IMR-90 (cell line): ENCODE measurements at regions not wholly inside any gene's neighbourhood (a gene's known extent, or its start where the extent isn't known, plus 50 kb on each side); places are given as distances from the start of the nearest gene placed in this dataset.

ENCODE experiments used
- ATAC-seq: fragments of 200-7000 bp; cut with Tn5 transposase; 2 replicates; pipeline ENCODE4 v1.9.1; 2020; ENCODE audit warnings: low read depth, mild to moderate bottlenecking, moderate library complexity
- BruUV-seq: library from RNA; stranded (reverse); fragments of 400-500 nt; replicated peaks from 2 replicates; lab custom pipeline; 2021; lab: Mats Ljungman, UMichigan
- CTCF ChIA-PET: fragments of 300-600 bp; formaldehyde crosslinking; extraction: SDS; loops from one replicate; lab custom pipeline; 2021; ENCODE audit warnings: antibody characterized with exemption; lab: Yijun Ruan, JAX
- POLR2A ChIA-PET: fragments of 300-600 bp; sonication (Branson Sonifier 250); formaldehyde crosslinking; loops from one replicate; lab custom pipeline; 2022; ENCODE audit warnings: antibody characterized with exemption; ENCODE audit not compliant: unreplicated experiment; lab: Charles Lee
- DNase-seq: peaks from one replicate; pipeline ENCODE4 v3.0.0; 2013
- H2AFZ ChIP-seq: replicated peaks from 2 replicates; pipeline ENCODE3; 2013; ENCODE audit warnings: low read length, mild to moderate bottlenecking; ENCODE audit not compliant: poor library complexity
- H2AK5ac ChIP-seq: 2 replicates; pipeline ENCODE4 v1.6.1; 2013; ENCODE audit warnings: low read depth, low read length, inconsistent platforms
- H2AK9ac ChIP-seq: replicated peaks from 2 replicates; pipeline ENCODE3; 2013; ENCODE audit warnings: mild to moderate bottlenecking, low read depth, low read length, moderate library complexity; ENCODE audit not compliant: poor library complexity
- H2BK120ac ChIP-seq: 2 replicates; pipeline ENCODE4 v1.6.1; 2013; ENCODE audit warnings: low read depth, low read length, inconsistent platforms
- H2BK15ac ChIP-seq: 3 replicates; pipeline ENCODE4 v1.6.1; 2013; ENCODE audit warnings: low read depth, low read length, inconsistent platforms
- H2BK20ac ChIP-seq: 2 replicates; pipeline ENCODE4 v1.6.1; 2013; ENCODE audit warnings: low read depth, mild to moderate bottlenecking, inconsistent platforms, low read length, moderate library complexity
- H2BK5ac ChIP-seq: 2 replicates; pipeline ENCODE4 v1.6.1; 2013; ENCODE audit warnings: mild to moderate bottlenecking, low read depth, low read length, inconsistent platforms; ENCODE audit not compliant: poor library complexity, severe bottlenecking
- H3K14ac ChIP-seq: replicated peaks from 2 replicates; pipeline ENCODE4 v1.6.1; 2013; ENCODE audit warnings: low read depth, low read length, inconsistent platforms
- H3K18ac ChIP-seq: 2 replicates; pipeline ENCODE4 v1.6.1; 2013; ENCODE audit warnings: low read depth, low read length, control low read depth
- H3K23ac ChIP-seq: 2 replicates; pipeline ENCODE4 v1.6.1; 2013; ENCODE audit warnings: low read depth, low read length, inconsistent platforms
- H3K27ac ChIP-seq: 2 replicates; pipeline ENCODE4 v1.5.1; 2013; ENCODE audit warnings: mild to moderate bottlenecking, control low read depth, low read length; ENCODE audit not compliant: insufficient read depth
- H3K27me3 ChIP-seq: 2 replicates; pipeline ENCODE4 v1.6.1; 2013; ENCODE audit warnings: low read length; ENCODE audit not compliant: control insufficient read depth, insufficient read depth
- H3K36me3 ChIP-seq: 2 replicates; pipeline ENCODE4 v1.6.1; 2013; ENCODE audit warnings: low read length, mixed read lengths; ENCODE audit not compliant: control insufficient read depth, insufficient read depth
- H3K4ac ChIP-seq: 2 replicates; pipeline ENCODE4 v1.6.1; 2013; ENCODE audit warnings: low read depth, low read length, inconsistent platforms
- H3K4me1 ChIP-seq: 2 replicates; pipeline ENCODE4 v1.6.1; 2013; ENCODE audit warnings: low read length, mixed read lengths; ENCODE audit not compliant: control insufficient read depth, insufficient read depth
- H3K4me2 ChIP-seq: 2 replicates; pipeline ENCODE4 v1.6.1; 2013; ENCODE audit warnings: low read depth, mild to moderate bottlenecking, control low read depth, low read length, moderate library complexity
- H3K4me3 ChIP-seq: 2 replicates; pipeline ENCODE4 v1.5.1; 2013; ENCODE audit warnings: low read depth, mild to moderate bottlenecking, control low read depth, low read length, moderate library complexity; ENCODE audit not compliant: insufficient read depth
- H3K56ac ChIP-seq: 2 replicates; pipeline ENCODE4 v1.6.1; 2013; ENCODE audit warnings: low read length, inconsistent platforms; ENCODE audit not compliant: insufficient read depth; ENCODE audit errors: extremely low read depth
- H3K79me1 ChIP-seq, 2 experiments: 2 replicates each; pipeline ENCODE4 v1.6.1; 2013; ENCODE audit warnings: low read length in 2 of 2, inconsistent platforms in 1 of 2, low read depth in 1 of 2
- H3K9ac ChIP-seq: 2 replicates; pipeline ENCODE4 v1.6.1; 2013; ENCODE audit warnings: low read depth, low read length, control low read depth
- H3K9me1 ChIP-seq: 2 replicates; pipeline ENCODE4 v1.6.1; 2013; ENCODE audit warnings: low read length, inconsistent platforms; ENCODE audit not compliant: insufficient read depth
- H3K9me3 ChIP-seq: 2 replicates; pipeline ENCODE4 v1.6.1; 2013; ENCODE audit warnings: low read length; ENCODE audit not compliant: control insufficient read depth, insufficient read depth
- H4K20me1 ChIP-seq: 2 replicates; pipeline ENCODE4 v1.6.1; 2013; ENCODE audit warnings: low read length, inconsistent platforms; ENCODE audit not compliant: insufficient read depth
- H4K5ac ChIP-seq: 2 replicates; pipeline ENCODE4 v1.6.1; 2013; ENCODE audit warnings: mild to moderate bottlenecking, low read depth, low read length, control low read depth
- H4K8ac ChIP-seq, 2 experiments: 2 replicates each; pipeline ENCODE4 v1.6.1; 2013; ENCODE audit warnings: low read depth in 2 of 2, low read length in 2 of 2, control low read depth in 1 of 2, inconsistent platforms in 1 of 2
- H4K91ac ChIP-seq: 2 replicates; pipeline ENCODE4 v1.6.1; 2013; ENCODE audit warnings: low read depth, low read length, inconsistent platforms; ENCODE audit not compliant: insufficient read depth
- BHLHE40 ChIP-seq: fragments of 150-350 bp; IDR thresholded peaks from 2 replicates; pipeline ENCODE4 v1.6.1; 2016; ENCODE audit warnings: mild to moderate bottlenecking, low read depth, low read length
- CEBPB ChIP-seq: IDR thresholded peaks from 2 replicates; pipeline ENCODE4 v1.6.1; 2012; ENCODE audit warnings: low read depth, low read length, improper control_type of control experiment
- CHD1 ChIP-seq: IDR thresholded peaks from 2 replicates; pipeline ENCODE4 v1.6.1; 2012; ENCODE audit warnings: low read depth, low read length, improper control_type of control experiment
- CTCF ChIP-seq: conservative IDR thresholded peaks from 2 replicates; pipeline ENCODE4 v1.5.1; 2012; ENCODE audit warnings: mild to moderate bottlenecking, low read depth, low read length, improper control_type of control experiment
- ELK1 ChIP-seq: fragments of 150-350 bp; IDR thresholded peaks from 2 replicates; pipeline ENCODE4 v1.6.1; 2016; ENCODE audit warnings: low read depth, mild to moderate bottlenecking, low read length, moderate library complexity, borderline replicate concordance
- FOS ChIP-seq: fragments of 150-350 bp; IDR thresholded peaks from 2 replicates; pipeline ENCODE4 v1.6.1; 2016; ENCODE audit warnings: low read depth, low read length
- MAFK ChIP-seq: IDR thresholded peaks from 2 replicates; pipeline ENCODE4 v1.6.1; 2012; ENCODE audit warnings: low read depth, low read length, improper control_type of control experiment
- MAZ ChIP-seq: IDR thresholded peaks from 2 replicates; pipeline ENCODE4 v1.6.1; 2012; ENCODE audit warnings: low read depth, mild to moderate bottlenecking, low read length, improper control_type of control experiment, moderate library complexity, borderline replicate concordance
- MXI1 ChIP-seq: IDR thresholded peaks from 2 replicates; pipeline ENCODE4 v1.6.1; 2012; ENCODE audit warnings: low read depth, mild to moderate bottlenecking, low read length, moderate library complexity, borderline replicate concordance
- NFE2L2 ChIP-seq: fragments of 150-350 bp; IDR thresholded peaks from 2 replicates; pipeline ENCODE4 v1.6.1; 2016; ENCODE audit warnings: low read depth, mild to moderate bottlenecking, low read length
- POLR2A ChIP-seq: IDR thresholded peaks from 2 replicates; pipeline ENCODE4 v1.6.1; 2012; ENCODE audit warnings: mild to moderate bottlenecking, low read depth, low read length
- RAD21 ChIP-seq: IDR thresholded peaks from 2 replicates; pipeline ENCODE4 v1.6.1; 2012; ENCODE audit warnings: low read length, improper control_type of control experiment
- RCOR1 ChIP-seq: IDR thresholded peaks from 2 replicates; pipeline ENCODE4 v1.6.1; 2012; ENCODE audit warnings: mild to moderate bottlenecking, low read length, improper control_type of control experiment; ENCODE audit not compliant: insufficient replicate concordance
- RFX5 ChIP-seq: IDR thresholded peaks from 2 replicates; pipeline ENCODE4 v1.8.0; 2012; ENCODE audit warnings: low read depth, mild to moderate bottlenecking, low read length, moderate library complexity
- SMC3 ChIP-seq: fragments of 150-350 bp; IDR thresholded peaks from 2 replicates; pipeline ENCODE4 v1.6.1; 2016; ENCODE audit warnings: low read depth, mild to moderate bottlenecking, antibody characterized with exemption, low read length, moderate library complexity
- USF2 ChIP-seq: fragments of 150-350 bp; IDR thresholded peaks from 2 replicates; pipeline ENCODE4 v1.6.1; 2017; ENCODE audit warnings: mild to moderate bottlenecking, antibody characterized with exemption, low read length, low read depth
- WGBS, 2 experiments: methylation state at CpG; one replicate each; pipeline versions ENCODE4 v1.1.5 to v1.1.7; 2013; ENCODE audit warnings: missing lambda C conversion rate in 2 of 2; ENCODE audit not compliant: insufficient read length in 1 of 2; ENCODE audit errors: extremely low coverage in 2 of 2; 5-methylcytosine and 5-hydroxymethylcytosine counted together
- dilution Hi-C: fragments of 300-500 bp; cut with HindIII; formaldehyde crosslinking; loops from one replicate; pipeline ENCODE4 v1.14.3; 2018; ENCODE audit warnings: low sequenced_read_pairs; ENCODE audit not compliant: unreplicated experiment
- in situ Hi-C: fragments of 300-500 bp; cut with MboI; formaldehyde crosslinking; loops from 3 replicates; pipeline ENCODE4 v1.14.3; 2019; ENCODE audit warnings: low sequenced_read_pairs, inconsistent platforms, mixed read lengths
- intact Hi-C: fragments of 100-400 bp; cut with micrococcal nuclease; formaldehyde crosslinking; loops from 2 replicates; pipeline ENCODE4 v1.10.0; 2022

- WGBS, 2 experiments, result no CpG with 5 or more reads among the region's 1 CpG
- Histone ChIP-seq H2AK9ac (no peak overlapping the region), H3K9ac (no peak overlapping the region), H3K79me1 (no peaks in the 10 kb centered on the region), H2BK15ac (no peak overlapping the region), H3K56ac (no peak overlapping the region), H4K91ac (no peak overlapping the region), H3K4me2 (no peak overlapping the region), H3K27ac (no peak overlapping the region), H2AFZ (no peak overlapping the region), H4K8ac (no peak overlapping the region), H4K20me1 (no peaks in the 10 kb centered on the region), H3K4ac (no peak overlapping the region), H2BK20ac (no peak overlapping the region), H3K18ac (no peak overlapping the region), H3K4me3 (no peak overlapping the region), H3K9me1 (no peaks in the 10 kb centered on the region), H3K36me3 (no peaks in the 10 kb centered on the region), H4K5ac (no peak overlapping the region), H3K4me1 (no peaks in the 10 kb centered on the region), H2BK120ac (no peak overlapping the region), H3K27me3 (no peaks in the 10 kb centered on the region), H3K9me3 (no peaks in the 10 kb centered on the region), H3K23ac (no peak overlapping the region), H2BK5ac (no peak overlapping the region), H3K14ac (no peak overlapping the region), H2AK5ac (no peak overlapping the region)
- ChIA-PET CTCF (no interaction called here), POLR2A (no interaction called here)
- intact Hi-C loops, result no loop called here
- ATAC-seq (no peak), DNase-seq (no peak)
- dilution Hi-C loops, result no loop called here
- in situ Hi-C loops, result no loop called here
- no TSS peak for BruUV-seq
- TF ChIP-seq RCOR1 (no peak), CEBPB (no peak), USF2 (no peak), CHD1 (no peak), MXI1 (no peak), NFE2L2 (no peak), POLR2A (no peak), CTCF (no peak), RAD21 (no peak), ELK1 (no peak), MAFK (no peak), MAZ (no peak), SMC3 (no peak), FOS (no peak), BHLHE40 (no peak), RFX5 (no peak)
Measured at GRCh38 chr1:63108206-63108605, 214.2 kb upstream of the FOXD3 start.
